GM19468 (cell line): ENCODE measurements at regions not wholly inside any gene's neighbourhood (a gene's known extent, or its start where the extent isn't known, plus 50 kb on each side); places are given as distances from the start of the nearest gene placed in this dataset.
"Not testable (repeated sequence)": the region's sequence is repeated elsewhere in the genome, so short reads cannot be mapped to it uniquely, and the experiment has no call there.

Source experiments
- ATAC-seq: cut with Tn5 transposase; IDR thresholded peaks from one replicate; pipeline ENCODE4 v1.9.1; 2021; ENCODE audit warnings: mild to moderate bottlenecking, moderate library complexity, moderate number of reproducible peaks; ENCODE audit not compliant: unreplicated experiment; ENCODE audit errors: extremely low read depth

- ATAC-seq = no peak
Measured at GRCh38 chr1:229133811-229134210, 137.1 kb upstream of the RAB4A start.

GRCh38 chr1:229134381-229135217 lies 136.3 kb upstream of the RAB4A start:
- not testable (repeated sequence) for ATAC-seq

GRCh38 chr1:229135773-229136172 lies 135.1 kb upstream of the RAB4A start:
- no peak for ATAC-seq

- no peak for ATAC-seq
Measured at GRCh38 chr1:229136822-229137221, 134.1 kb upstream of the RAB4A start.

DNA sequence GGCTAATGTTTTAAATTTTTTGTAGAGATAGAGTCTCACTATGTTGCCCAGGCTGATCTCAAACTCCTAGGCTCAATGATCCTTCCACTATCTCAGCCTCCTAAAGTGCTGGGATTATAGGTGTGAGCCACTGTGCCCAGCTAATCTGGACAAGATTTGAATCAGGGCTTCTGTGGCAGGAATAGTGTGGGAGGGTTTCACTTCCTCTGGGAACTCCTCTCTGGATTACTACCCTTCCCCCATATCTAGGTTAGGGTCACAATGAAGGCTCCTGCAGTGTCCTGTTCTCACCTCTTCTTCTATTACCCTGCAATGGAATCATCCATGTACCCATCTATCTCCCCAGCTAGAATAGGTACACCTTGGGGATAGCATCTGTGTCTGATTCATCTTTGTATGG lies 133.6 kb upstream of the RAB4A start:
- ATAC-seq = no peak

GRCh38 chr1:229138058-229138457 lies 132.9 kb upstream of the RAB4A start:
- ATAC-seq = no peak

DNA sequence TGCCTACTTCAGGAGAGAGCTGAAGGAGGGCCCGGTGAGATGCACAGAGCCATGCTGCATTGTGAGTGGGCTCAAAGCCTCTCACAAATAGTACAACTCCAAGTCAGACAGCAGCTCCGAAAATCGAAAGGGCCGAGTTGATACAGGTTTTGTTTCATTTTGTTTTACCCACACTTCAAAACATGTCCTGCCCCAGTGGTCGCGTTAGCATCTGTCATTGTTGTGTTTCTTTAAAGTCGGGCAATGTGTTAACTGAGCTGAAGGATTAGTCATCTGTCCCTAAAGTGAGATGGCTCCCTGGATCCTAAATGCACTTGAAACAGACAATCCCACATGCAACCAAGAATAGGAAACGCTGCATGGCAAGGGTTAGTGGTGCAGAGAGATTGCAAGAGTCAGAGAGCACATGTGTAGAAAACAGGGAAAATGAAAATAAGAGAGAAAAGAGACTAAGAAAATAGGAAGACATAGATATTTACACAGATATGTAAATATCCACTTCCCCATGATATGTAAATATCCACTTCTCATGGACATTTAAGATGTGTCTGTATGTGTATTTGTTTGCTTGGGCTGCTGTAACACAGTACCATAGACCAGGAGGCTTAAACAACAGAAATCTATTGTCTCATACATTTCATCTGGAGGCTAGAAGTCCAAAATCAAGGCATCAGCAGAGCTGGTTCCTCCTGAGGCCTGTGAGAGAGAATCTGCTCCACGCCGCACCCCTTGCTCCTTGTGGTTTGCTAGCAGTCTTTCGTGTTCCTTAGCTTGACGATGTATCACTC lies 131.4 kb upstream of the RAB4A start:
- no peak for ATAC-seq

- no peak for ATAC-seq
Measured at GRCh38 chr1:229140119-229140396, 130.9 kb upstream of the RAB4A start.

DNA sequence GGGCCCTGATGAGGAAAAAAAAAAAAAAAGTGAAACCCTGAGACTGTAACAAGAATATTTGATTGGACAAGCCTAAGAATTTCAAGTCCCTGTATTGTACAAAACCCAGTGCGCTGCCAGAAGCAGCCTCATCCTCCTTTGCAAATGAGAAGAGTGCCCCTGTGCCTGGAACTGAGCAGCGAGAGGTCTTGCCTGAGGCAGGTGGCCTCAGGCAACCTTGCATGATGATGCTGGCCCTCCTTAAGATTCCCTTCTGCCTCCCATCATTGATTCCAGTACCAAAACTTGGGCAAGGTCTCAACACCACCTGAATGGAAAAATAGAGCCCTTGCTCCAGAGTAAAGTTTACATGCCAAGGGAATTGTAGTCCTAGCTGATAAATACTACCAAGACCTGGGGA lies 129.6 kb upstream of the RAB4A start:
- ATAC-seq = no peak

- ATAC-seq = no peak
Measured at GRCh38 chr1:229141689-229142377, 129.1 kb upstream of the RAB4A start.

- no peak for ATAC-seq
Measured at GRCh38 chr1:229142471-229142870, 128.4 kb upstream of the RAB4A start.

DNA sequence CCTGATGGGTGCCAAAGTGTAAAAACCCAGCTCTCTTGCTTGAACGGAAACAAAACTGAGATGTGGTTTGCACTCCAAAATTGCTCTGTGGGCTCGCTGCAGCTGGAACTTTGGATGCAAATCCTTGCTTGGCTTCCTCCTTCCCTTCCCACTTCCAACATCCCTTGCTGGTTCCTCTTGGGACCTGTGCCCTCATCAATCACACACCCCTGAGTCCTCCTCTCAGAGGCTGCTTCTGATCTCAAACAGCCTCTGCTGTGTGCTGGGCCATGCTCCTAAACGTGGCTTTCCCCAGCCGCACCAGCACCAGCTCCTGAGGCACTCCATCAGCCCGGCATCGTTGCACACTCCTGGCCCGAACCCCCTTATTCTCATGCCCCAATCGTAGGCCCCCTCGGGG lies 124.3 kb upstream of the RAB4A start:
- ATAC-seq = no peak

- ATAC-seq = no peak
Measured at GRCh38 chr1:229147072-229147471, 123.8 kb upstream of the RAB4A start.

- ATAC-seq = no peak
Measured at GRCh38 chr1:229148041-229148671, 122.8 kb upstream of the RAB4A start.

GRCh38 chr1:229148743-229149142 lies 122.2 kb upstream of the RAB4A start:
- ATAC-seq = no peak

DNA sequence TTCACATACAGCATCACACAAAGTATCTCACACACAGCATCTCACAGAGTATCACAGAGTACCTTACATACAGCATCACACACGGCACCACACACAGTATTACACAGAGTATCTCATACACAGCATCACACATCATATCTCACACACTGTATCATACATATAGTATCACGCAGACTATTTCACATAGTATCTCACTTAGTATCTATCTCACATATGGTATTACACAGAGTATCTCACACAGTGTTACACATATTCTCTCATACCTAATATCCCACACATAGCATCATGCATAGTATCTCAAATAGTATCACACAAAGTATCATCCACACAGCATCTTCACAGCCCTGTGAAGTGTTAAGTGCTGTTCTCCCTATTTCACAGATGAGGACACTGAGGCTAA lies 121.5 kb upstream of the RAB4A start:
- ATAC-seq = no peak

DNA sequence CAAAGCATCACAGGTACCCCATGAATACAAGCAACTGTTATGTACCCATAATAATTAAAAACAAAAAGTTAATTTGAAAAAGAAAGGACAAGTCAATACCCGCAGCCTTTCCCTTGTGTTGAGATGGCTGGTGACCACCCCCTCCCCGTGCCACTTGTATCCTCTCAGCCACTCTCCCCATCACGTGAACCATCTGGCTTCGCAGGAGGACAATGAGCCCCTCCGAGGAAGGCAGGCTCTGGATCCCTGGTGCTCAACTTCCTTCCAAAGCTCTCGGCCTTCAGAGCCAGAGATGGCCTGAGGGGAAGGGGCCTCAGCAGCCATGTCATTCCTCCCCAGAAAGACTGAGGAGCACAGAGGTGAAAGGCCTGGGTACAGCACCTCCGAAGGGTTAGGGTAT lies 120.4 kb upstream of the RAB4A start:
- ATAC-seq = no peak

- ATAC-seq = not testable (repeated sequence)
Measured at GRCh38 chr1:229151412-229151811, 119.5 kb upstream of the RAB4A start.

DNA sequence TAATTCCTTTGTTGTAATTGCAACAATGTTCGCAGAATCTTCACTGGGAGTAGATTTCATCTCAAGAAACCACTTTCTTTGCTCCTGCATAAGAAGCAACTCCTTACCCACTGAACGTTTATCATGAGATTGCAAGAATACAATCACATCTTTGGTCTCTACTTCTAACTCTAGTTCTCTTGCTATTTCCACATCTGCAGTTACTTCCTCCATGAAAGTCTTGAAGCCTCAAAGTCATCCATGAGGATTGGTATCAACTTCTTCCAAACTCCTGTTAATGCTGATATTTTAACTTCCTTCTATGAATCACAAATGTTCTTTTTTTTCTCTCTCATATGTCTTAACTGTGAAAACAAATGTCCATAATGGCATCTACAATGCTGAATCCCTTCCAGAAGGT lies 118.6 kb upstream of the RAB4A start:
- ATAC-seq = no peak

DNA sequence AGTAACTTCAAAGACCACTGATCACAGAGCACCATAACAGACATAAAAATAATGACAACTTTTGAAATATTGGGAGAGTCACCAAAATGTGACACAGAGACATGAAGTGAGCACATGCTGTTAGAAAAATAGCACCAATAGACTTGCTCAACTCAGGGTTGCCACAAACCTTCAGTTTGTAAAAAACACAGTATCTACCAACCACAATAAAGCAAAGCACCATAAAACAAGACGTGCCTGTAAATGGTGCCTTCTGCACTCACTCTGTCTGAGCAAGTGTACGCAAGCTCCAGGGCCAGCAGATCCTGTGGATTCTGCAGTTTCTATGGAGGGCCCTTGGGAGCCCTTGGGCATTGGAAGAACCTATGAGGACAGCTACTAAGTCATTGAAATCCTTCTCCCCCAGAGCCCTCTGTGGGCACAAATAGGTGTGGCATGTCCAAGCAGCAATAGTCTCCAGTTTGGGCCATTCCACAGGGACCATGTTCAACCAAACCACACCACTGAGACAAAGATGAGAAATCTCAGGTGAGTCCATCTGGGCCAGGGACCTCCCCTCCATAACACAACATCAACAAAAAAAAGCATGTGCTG lies 116.9 kb upstream of the RAB4A start:
- no peak for ATAC-seq
